K562 (cell line): ENCODE measurements at regions not wholly inside any gene's neighbourhood (a gene's known extent, or its start where the extent isn't known, plus 50 kb on each side); places are given as distances from the start of the nearest gene placed in this dataset.

Source experiments
- ATAC-seq: fragments of 200-7000 bp; cut with Tn5 transposase; 3 replicates; pipeline ENCODE4 v1.9.1; 2020; ENCODE audit warnings: moderate library complexity
- BruUV-seq: library from RNA; stranded (reverse); fragments of 400-500 nt; replicated peaks from 2 replicates; lab custom pipeline; 2021; lab: Mats Ljungman, UMichigan
- CTCF ChIA-PET: fragments of 300-600 bp; formaldehyde crosslinking; extraction: SDS; loops from one replicate; lab custom pipeline; 2021; ENCODE audit warnings: low intra/inter-chr PET ratio; lab: Yijun Ruan, JAX
- POLR2A ChIA-PET: fragments of 300-600, 350-650 bp; sonication (Branson Sonifier 250); formaldehyde crosslinking; extraction: SDS; loops from one replicate; lab custom pipeline; 2021; ENCODE audit warnings: antibody characterized with exemption, inconsistent platforms; lab: Yijun Ruan, JAX
- DNase-seq, 4 experiments: peaks; one replicate each; pipeline versions ENCODE4 v3.0.0 to v3.0.0-alpha.2; 2011 to 2018; ENCODE audit warnings: low spot score in 3 of 4, mixed read lengths in 3 of 4; ENCODE audit errors: extremely low read depth in 1 of 4
- FAIRE-seq: peaks from 2 replicates; lab custom pipeline; 2011; peaks lifted over from hg19 to GRCh38; lab: Jason Lieb, UNC
- H2AFZ ChIP-seq: 2 replicates; pipeline ENCODE4 v1.6.0; 2011; ENCODE audit warnings: low read depth, low read length, control low read depth, inconsistent platforms
- H3K27ac ChIP-seq: fragments of 200-600 bp; 3 replicates; pipeline ENCODE4 v1.8.0; 2011; ENCODE audit warnings: low read depth, mild to moderate bottlenecking, control low read depth, inconsistent platforms, low read length, moderate library complexity, mixed read lengths; ENCODE audit errors: extremely low read depth
- H3K27me3 ChIP-seq, 2 experiments: fragments of 300-600 bp in 1 of 2; 2 replicates in 1 of 2; 3 replicates in 1 of 2; pipeline versions ENCODE4 v1.6.0 to v1.8.0; 2011; ENCODE audit warnings: inconsistent platforms in 2 of 2, low read length in 2 of 2, mild to moderate bottlenecking in 1 of 2, mixed read lengths in 1 of 2, moderate library complexity in 1 of 2; ENCODE audit not compliant: control insufficient read depth in 2 of 2, insufficient read depth in 2 of 2
- H3K36me3 ChIP-seq: fragments of 300-600 bp; 3 replicates; pipeline ENCODE4 v1.8.0; 2011; ENCODE audit warnings: mild to moderate bottlenecking, low read length, inconsistent platforms; ENCODE audit not compliant: control insufficient read depth, insufficient read depth
- H3K4me1 ChIP-seq, 2 experiments: fragments of 200-600 bp in 1 of 2; replicated peaks in 1 of 2; 2 replicates in 1 of 2; 3 replicates in 1 of 2; pipeline versions ENCODE4 v1.5.1 to v1.8.0; 2011; ENCODE audit warnings: inconsistent platforms in 2 of 2, low read length in 2 of 2, mild to moderate bottlenecking in 1 of 2, mixed read lengths in 1 of 2, moderate library complexity in 1 of 2; ENCODE audit not compliant: control insufficient read depth in 2 of 2, insufficient read depth in 2 of 2
- H3K4me2 ChIP-seq: 2 replicates; pipeline ENCODE4 v1.6.1; 2011; ENCODE audit warnings: low read length, control low read depth, inconsistent platforms, mixed read lengths; ENCODE audit not compliant: insufficient read depth
- H3K4me3 ChIP-seq: fragments of 200-600 bp; sonication (generic), shearing (Covaris generic); 2 replicates; pipeline ENCODE4 v1.5.1; 2016; ENCODE audit warnings: control low read depth, inconsistent platforms
- H3K79me2 ChIP-seq: fragments of 200-600 bp; 3 replicates; pipeline ENCODE4 v1.8.0; 2011; ENCODE audit warnings: low read length, inconsistent platforms; ENCODE audit not compliant: control insufficient read depth, insufficient read depth
- H3K9ac ChIP-seq, 2 experiments: 2 replicates each; pipeline versions ENCODE4 v1.6.0 to v1.6.1; 2011; ENCODE audit warnings: low read depth in 2 of 2, low read length in 2 of 2, control low read depth in 1 of 2, inconsistent platforms in 1 of 2, mild to moderate bottlenecking in 1 of 2, mixed read lengths in 1 of 2; ENCODE audit not compliant: insufficient read depth in 1 of 2
- H3K9me1 ChIP-seq: one replicate; pipeline ENCODE4 v1.6.0; 2011; ENCODE audit warnings: inconsistent platforms, mild to moderate bottlenecking, low read length, moderate library complexity; ENCODE audit not compliant: control insufficient read depth, insufficient read depth
- H3K9me3 ChIP-seq: replicated peaks from 2 replicates; pipeline ENCODE4 v1.5.1; 2011; ENCODE audit warnings: low read depth, low read length, inconsistent platforms; ENCODE audit not compliant: control insufficient read depth, insufficient read depth
- H4K20me1 ChIP-seq: replicated peaks from 2 replicates; pipeline ENCODE4 v1.6.1; 2011; ENCODE audit warnings: low read length, inconsistent platforms, mixed read lengths; ENCODE audit not compliant: control insufficient read depth, insufficient read depth
- CCNT2 ChIP-seq: IDR thresholded peaks from 2 replicates; pipeline ENCODE4 v1.6.1; 2011; ENCODE audit warnings: borderline replicate concordance, low read depth, mild to moderate bottlenecking, moderate library complexity, mixed read lengths, low read length; ENCODE audit not compliant: insufficient read length; ENCODE audit errors: extremely low read depth
- ESRRA ChIP-seq: fragments of 450-650 bp; IDR thresholded peaks from 2 replicates; pipeline ENCODE4 v1.6.1; 2014; ENCODE audit warnings: low read depth, mild to moderate bottlenecking, moderate library complexity, borderline replicate concordance
- ETV5 ChIP-seq: sonication (generic); formaldehyde crosslinking; IDR thresholded peaks from 2 replicates; pipeline ENCODE4 v1.4.0; 2020; ENCODE audit warnings: low read depth, mild to moderate bottlenecking, missing genetic modification reagents
- FOS ChIP-seq: IDR thresholded peaks from 3 replicates; pipeline ENCODE4 v1.6.1; 2011; ENCODE audit not compliant: insufficient read length; ENCODE audit errors: extremely low read depth
- FUS ChIP-seq: fragments of 200-400 bp; formaldehyde crosslinking; optimal IDR thresholded peaks from 2 replicates; pipeline ENCODE3; 2017; ENCODE audit warnings: low read depth, low read length
- GTF2E2 ChIP-seq: fragments of 200-800 bp; sonication (Bioruptor generic); IDR thresholded peaks from 2 replicates; pipeline ENCODE4 v1.6.1; 2016; ENCODE audit warnings: missing genetic modification characterization, missing compliant biosample characterization
- HCFC1 ChIP-seq: IDR thresholded peaks from 2 replicates; pipeline ENCODE4 v1.6.1; 2012; ENCODE audit warnings: low read depth, low read length, improper control_type of control experiment
- KDM2B ChIP-seq: fragments of 250-450 bp; sonication (Bioruptor Pico); IDR thresholded peaks from 2 replicates; pipeline ENCODE4 v1.8.0; 2021; ENCODE audit warnings: mild to moderate bottlenecking, moderate library complexity
- KLF16 ChIP-seq: IDR thresholded peaks from 2 replicates; pipeline ENCODE4 v1.6.1; 2016; ENCODE audit warnings: antibody characterized with exemption
- NFYB ChIP-seq: IDR thresholded peaks from 2 replicates; pipeline ENCODE4 v1.6.1; 2011; ENCODE audit warnings: mild to moderate bottlenecking, moderate library complexity; ENCODE audit not compliant: insufficient read length; ENCODE audit errors: extremely low read depth
- SOX6 ChIP-seq: fragments of 450-650 bp; IDR thresholded peaks from 2 replicates; pipeline ENCODE4 v1.6.1; 2014; ENCODE audit warnings: mild to moderate bottlenecking
- TRIM28 ChIP-seq: fragments of 450-650 bp; IDR thresholded peaks from 2 replicates; pipeline ENCODE4 v1.6.1; 2017
- ZNF696 ChIP-seq: fragments of 250-450 bp; sonication (Bioruptor Pico); conservative IDR thresholded peaks from 2 replicates; pipeline ENCODE4 v1.4.0; 2020; ENCODE audit warnings: mild to moderate bottlenecking, moderate library complexity
- ZZZ3 ChIP-seq: fragments of 450-650 bp; IDR thresholded peaks from 2 replicates; pipeline ENCODE4 v1.6.1; 2016; ENCODE audit warnings: antibody characterized with exemption, mild to moderate bottlenecking, moderate library complexity
- WGBS: fragments of 100-300 bp; shearing (Covaris generic); methylation state at CpG from one replicate; pipeline ENCODE4 v1.1.6; 2016; ENCODE audit warnings: low coverage, mixed read lengths; ENCODE audit not compliant: insufficient coverage; ENCODE audit errors: missing lambda C conversion rate; 5-methylcytosine and 5-hydroxymethylcytosine counted together
- in situ Hi-C: fragments of 300-500 bp; cut with MboI; formaldehyde crosslinking; loops from 4 replicates; pipeline ENCODE4 v1.15.0; 2018; ENCODE audit warnings: inconsistent platforms, mixed read lengths
- intact Hi-C: fragments of 100-400 bp; cut with micrococcal nuclease; formaldehyde crosslinking; loops from 2 replicates; pipeline ENCODE4 v1.14.2; 2022
- TF ChIP-seq, protein P1 (sequence below), 2 experiments: fragments of 450-650 bp; conservative IDR thresholded peaks; 2 replicates each; pipeline ENCODE4 v1.6.1; 2017; ENCODE audit warnings: mild to moderate bottlenecking in 2 of 2, moderate library complexity in 2 of 2
- TF ChIP-seq, protein P2 (sequence below): fragments of 450-650 bp; conservative IDR thresholded peaks from 2 replicates; pipeline ENCODE4 v1.6.1; 2016; ENCODE audit warnings: missing genetic modification characterization, low read depth, mild to moderate bottlenecking, missing compliant biosample characterization, moderate library complexity
- TF ChIP-seq, protein P3 (sequence below): fragments of 250-450 bp; sonication (Bioruptor Pico); IDR thresholded peaks from 2 replicates; pipeline ENCODE4 v1.6.1; 2021; ENCODE audit warnings: mild to moderate bottlenecking
- TF ChIP-seq, protein P4 (sequence below): fragments of 450-650 bp; formaldehyde crosslinking; IDR thresholded peaks from 2 replicates; pipeline ENCODE4 v1.4.0; 2020; ENCODE audit warnings: mild to moderate bottlenecking, moderate library complexity

DNA sequence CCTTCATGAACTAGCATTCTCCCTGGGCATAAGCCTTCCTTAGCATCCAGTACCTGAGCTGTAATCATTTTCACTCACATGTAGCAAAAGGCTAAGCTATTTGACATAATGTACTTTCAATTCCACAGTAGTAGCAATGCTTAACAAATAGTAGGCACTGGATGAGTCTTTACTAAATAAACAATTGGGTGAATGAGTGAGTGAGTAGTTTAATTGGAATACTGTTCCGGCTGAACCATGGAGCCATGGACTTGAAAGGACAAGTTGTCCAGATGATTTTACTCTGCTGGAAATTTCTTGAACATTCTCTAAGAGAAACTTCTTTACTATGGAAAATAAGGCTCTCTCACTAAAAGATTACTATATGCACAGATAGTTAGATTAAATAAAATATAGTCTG lies 159.3 kb downstream of the FAM47B start:
- DNase-seq (no peak), FAIRE-seq (no peak), ATAC-seq (no peak)
- Histone ChIP-seq H3K4me1 (no peaks in the 10 kb centered on the region), H3K9ac (no peak overlapping the region), H2AFZ (no peak overlapping the region), H3K27me3 (no peaks in the 10 kb centered on the region), H3K36me3 (no peaks in the 10 kb centered on the region), H4K20me1 (no peaks in the 10 kb centered on the region), H3K4me3 (no peak overlapping the region), H3K79me2 (no peaks in the 10 kb centered on the region), H3K9me1 (no peaks in the 10 kb centered on the region), H3K4me2 (no peak overlapping the region), H3K9me3 (no peaks in the 10 kb centered on the region), H3K27ac (no peak overlapping the region)
- BruUV-seq: no TSS peak
- TF ChIP-seq SOX6 (no peak), TRIM28 (no peak), HCFC1 (no peak), KDM2B (CRISPR knock-in tag) (no peak), FUS (no peak), GTF2E2 (tag) (no peak), ESRRA (no peak), KLF16 (no peak), ETV5 (CRISPR knock-in tag) (no peak), ZZZ3 (no peak), ZNF696 (CRISPR knock-in tag) (no peak), NFYB (no peak), FOS (no peak), CCNT2 (no peak)
- TF ChIP-seq, protein P1, sequence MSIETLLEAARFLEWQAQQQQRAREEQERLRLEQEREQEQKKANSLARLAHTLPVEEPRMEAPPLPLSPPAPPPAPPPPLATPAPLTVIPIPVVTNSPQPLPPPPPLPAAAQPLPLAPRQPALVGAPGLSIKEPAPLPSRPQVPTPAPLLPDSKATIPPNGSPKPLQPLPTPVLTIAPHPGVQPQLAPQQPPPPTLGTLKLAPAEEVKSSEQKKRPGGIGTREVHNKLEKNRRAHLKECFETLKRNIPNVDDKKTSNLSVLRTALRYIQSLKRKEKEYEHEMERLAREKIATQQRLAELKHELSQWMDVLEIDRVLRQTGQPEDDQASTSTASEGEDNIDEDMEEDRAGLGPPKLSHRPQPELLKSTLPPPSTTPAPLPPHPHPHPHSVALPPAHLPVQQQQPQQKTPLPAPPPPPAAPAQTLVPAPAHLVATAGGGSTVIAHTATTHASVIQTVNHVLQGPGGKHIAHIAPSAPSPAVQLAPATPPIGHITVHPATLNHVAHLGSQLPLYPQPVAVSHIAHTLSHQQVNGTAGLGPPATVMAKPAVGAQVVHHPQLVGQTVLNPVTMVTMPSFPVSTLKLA (conservative IDR thresholded peaks at IDR 0.05): no peak
- TF ChIP-seq, protein P2, sequence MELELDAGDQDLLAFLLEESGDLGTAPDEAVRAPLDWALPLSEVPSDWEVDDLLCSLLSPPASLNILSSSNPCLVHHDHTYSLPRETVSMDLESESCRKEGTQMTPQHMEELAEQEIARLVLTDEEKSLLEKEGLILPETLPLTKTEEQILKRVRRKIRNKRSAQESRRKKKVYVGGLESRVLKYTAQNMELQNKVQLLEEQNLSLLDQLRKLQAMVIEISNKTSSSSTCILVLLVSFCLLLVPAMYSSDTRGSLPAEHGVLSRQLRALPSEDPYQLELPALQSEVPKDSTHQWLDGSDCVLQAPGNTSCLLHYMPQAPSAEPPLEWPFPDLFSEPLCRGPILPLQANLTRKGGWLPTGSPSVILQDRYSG: no peak
- TF ChIP-seq, protein P3, sequence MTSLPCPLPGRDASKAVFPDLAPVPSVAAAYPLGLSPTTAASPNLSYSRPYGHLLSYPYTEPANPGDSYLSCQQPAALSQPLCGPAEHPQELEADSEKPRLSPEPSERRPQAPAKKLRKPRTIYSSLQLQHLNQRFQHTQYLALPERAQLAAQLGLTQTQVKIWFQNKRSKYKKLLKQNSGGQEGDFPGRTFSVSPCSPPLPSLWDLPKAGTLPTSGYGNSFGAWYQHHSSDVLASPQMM (CRISPR knock-in tag): no peak
- TF ChIP-seq, protein P4, sequence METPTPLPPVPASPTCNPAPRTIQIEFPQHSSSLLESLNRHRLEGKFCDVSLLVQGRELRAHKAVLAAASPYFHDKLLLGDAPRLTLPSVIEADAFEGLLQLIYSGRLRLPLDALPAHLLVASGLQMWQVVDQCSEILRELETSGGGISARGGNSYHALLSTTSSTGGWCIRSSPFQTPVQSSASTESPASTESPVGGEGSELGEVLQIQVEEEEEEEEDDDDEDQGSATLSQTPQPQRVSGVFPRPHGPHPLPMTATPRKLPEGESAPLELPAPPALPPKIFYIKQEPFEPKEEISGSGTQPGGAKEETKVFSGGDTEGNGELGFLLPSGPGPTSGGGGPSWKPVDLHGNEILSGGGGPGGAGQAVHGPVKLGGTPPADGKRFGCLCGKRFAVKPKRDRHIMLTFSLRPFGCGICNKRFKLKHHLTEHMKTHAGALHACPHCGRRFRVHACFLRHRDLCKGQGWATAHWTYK: no peak
- ChIA-PET POLR2A (no interaction called here), CTCF (no interaction called here)
- 0% methylated on average over 1 of the region's 1 CpG for WGBS
- in situ Hi-C loops (no loop called here), intact Hi-C loops (no loop called here)
